ENCODE measurements at regions not wholly inside any gene's neighbourhood (a gene's known extent, or its start where the extent isn't known, plus 50 kb on each side); places are given as distances from the start of the nearest gene placed in this dataset.
"Not testable (repeated sequence)": the region's sequence is repeated elsewhere in the genome, so short reads cannot be mapped to it uniquely, and the experiment has no call there.

- intact Hi-C loops (cut with micrococcal nuclease): no loop called here
- Histone ChIP-seq H3K27ac (ENCODE audit: insufficient read depth, low read depth, low read length) (no peak overlapping the region), H3K4me2 (ENCODE audit: insufficient read depth, low read length) (no peak overlapping the region), H3K9ac (replicated peaks; ENCODE audit: extremely low read depth, insufficient read depth, low read length) (no peak overlapping the region), H3K4me3 (replicated peaks in 1 of 3; ENCODE audit: insufficient read depth in 1 of 3, low read depth in 1 of 3, low read length in 3 of 3) (no peak overlapping the region), H2AFZ (ENCODE audit: low read depth, low read length) (no peak overlapping the region), H3K4me1 (ENCODE audit: control insufficient read depth, extremely low read depth, insufficient read depth, low read length) (peaks cover 19% of the 10 kb centered on the region), H3K79me2 (ENCODE audit: control insufficient read depth, insufficient read depth, low read length) (no peaks in the 10 kb centered on the region), H3K9me1 (replicated peaks; ENCODE audit: control insufficient read depth, extremely low read depth, insufficient read depth, low read length) (no peaks in the 10 kb centered on the region), H4K20me1 (replicated peaks; ENCODE audit: control insufficient read depth, extremely low read depth, insufficient read depth, low read length) (no peaks in the 10 kb centered on the region), H3K9me3 (replicated peaks; ENCODE audit: control insufficient read depth, insufficient read depth, low read length) (no peaks in the 10 kb centered on the region), H3K27me3 (ENCODE audit: control insufficient read depth in 2 of 2, insufficient read depth in 2 of 2, low read length in 2 of 2) (no peaks in the 10 kb centered on the region), H3K36me3 (ENCODE audit: control insufficient read depth in 2 of 2, extremely low read depth in 1 of 2, insufficient read depth in 2 of 2, low read length in 2 of 2) (no peaks in the 10 kb centered on the region)
- dilution Hi-C loops (cut with MboI; ENCODE audit: extremely low pct_ligation_motif_present, low sequenced_read_pairs): no loop called here
- POLR2A ChIA-PET: no interaction called here
- no peak for DNase-seq (ENCODE audit: low read depth, low spot score)
- BruUV-seq (replicated peaks): no TSS peak
- no peak for TF ChIP-seq JUN (IDR thresholded peaks at IDR 0.05; ENCODE audit: borderline replicate concordance, insufficient read depth, insufficient read length, low read depth)
- no peak for TF ChIP-seq EZH2 (IDR thresholded peaks at IDR 0.05; ENCODE audit: borderline replicate concordance, low read depth, low read length, severe bottlenecking)
- no peak for TF ChIP-seq MYC (IDR thresholded peaks at IDR 0.05; ENCODE audit: low read depth, low read length)
- no peak for TF ChIP-seq GATA2 (IDR thresholded peaks at IDR 0.05; ENCODE audit: insufficient read depth, insufficient read length, low read depth, low read length)
- TF ChIP-seq POLR2AphosphoS5 (IDR thresholded peaks at IDR 0.05; ENCODE audit: insufficient read depth, low read depth, low read length): no peak
- no peak for TF ChIP-seq MAX (IDR thresholded peaks at IDR 0.05; ENCODE audit: insufficient read depth, insufficient read length)
- CTCF ChIA-PET: no interaction called here
- no peak for FAIRE-seq
Observed at GRCh38 chr2:138424436-138425140, 77.0 kb upstream of the SPOPL start.

GRCh38 chr2:138426116-138426515 lies 75.5 kb upstream of the SPOPL start:
- DNase-seq (ENCODE audit: low read depth, low spot score); POLR2A ChIA-PET; intact Hi-C loops (cut with micrococcal nuclease): not testable (repeated sequence)

More at GRCh38 chr2:138426116-138426515, 75.5 kb upstream of the SPOPL start:
- H3K27ac ChIP-seq (ENCODE audit: insufficient read depth, low read depth, low read length); H3K9me3 ChIP-seq (replicated peaks; ENCODE audit: control insufficient read depth, insufficient read depth, low read length); BruUV-seq (replicated peaks); H3K27me3 ChIP-seq (ENCODE audit: control insufficient read depth in 2 of 2, insufficient read depth in 2 of 2, low read length in 2 of 2); H3K36me3 ChIP-seq (ENCODE audit: control insufficient read depth in 2 of 2, extremely low read depth in 1 of 2, insufficient read depth in 2 of 2, low read length in 2 of 2); H3K4me2 ChIP-seq (ENCODE audit: insufficient read depth, low read length); H3K9ac ChIP-seq (replicated peaks; ENCODE audit: extremely low read depth, insufficient read depth, low read length); H3K4me3 ChIP-seq (replicated peaks in 1 of 3; ENCODE audit: insufficient read depth in 1 of 3, low read depth in 1 of 3, low read length in 3 of 3); H3K79me2 ChIP-seq (ENCODE audit: control insufficient read depth, insufficient read depth, low read length); H4K20me1 ChIP-seq (replicated peaks; ENCODE audit: control insufficient read depth, extremely low read depth, insufficient read depth, low read length); FAIRE-seq; H2AFZ ChIP-seq (ENCODE audit: low read depth, low read length); dilution Hi-C loops (cut with MboI; ENCODE audit: extremely low pct_ligation_motif_present, low sequenced_read_pairs); CTCF ChIA-PET; H3K9me1 ChIP-seq (replicated peaks; ENCODE audit: control insufficient read depth, extremely low read depth, insufficient read depth, low read length): not testable (repeated sequence)
- peaks cover 15% of the 10 kb centered on the region for H3K4me1 ChIP-seq (ENCODE audit: control insufficient read depth, extremely low read depth, insufficient read depth, low read length)

Data from endothelial cell of umbilical vein (primary cell).